Upper lobe of right lung (tissue), 1 donor: ENCODE measurements at regions not wholly inside any gene's neighbourhood (a gene's known extent, or its start where the extent isn't known, plus 50 kb on each side); places are given as distances from the start of the nearest gene placed in this dataset.

ENCODE experiments used
- ATAC-seq: fragments of 200-7000 bp; cut with Tn5 transposase; one replicate; pipeline ENCODE4 v1.9.1; 2020; ENCODE audit warnings: mild to moderate bottlenecking, moderate library complexity
- DNase-seq: peaks from one replicate; pipeline ENCODE4 v3.0.0-alpha.2; 2020
- H3K27ac ChIP-seq: fragments of 200-600 bp; one replicate; pipeline ENCODE4 v1.8.0; 2022
- H3K27me3 ChIP-seq: fragments of 200-600 bp; one replicate; pipeline ENCODE4 v1.8.0; 2022; ENCODE audit warnings: mild to moderate bottlenecking
- H3K36me3 ChIP-seq: fragments of 200-600 bp; one replicate; pipeline ENCODE4 v1.8.0; 2022
- H3K4me1 ChIP-seq: fragments of 200-600 bp; one replicate; pipeline ENCODE4 v1.8.0; 2022
- H3K4me3 ChIP-seq: fragments of 200-600 bp; one replicate; pipeline ENCODE4 v1.8.0; 2022; ENCODE audit warnings: mild to moderate bottlenecking
- H3K9me3 ChIP-seq: fragments of 200-600 bp; one replicate; pipeline ENCODE4 v1.8.0; 2022
- intact Hi-C: fragments of 100-400 bp; cut with DNase I; formaldehyde crosslinking; loops from one replicate; pipeline ENCODE4 v1.11.0; 2022
- TF ChIP-seq, protein P1 (sequence below): fragments of 200-600 bp; IDR thresholded peaks from one replicate; pipeline ENCODE4 v1.8.0; 2022; ENCODE audit warnings: antibody characterized with exemption
- donor health status: DM: no; HTN: yes; CAD: no; lungs with severe emphysema.

DNA sequence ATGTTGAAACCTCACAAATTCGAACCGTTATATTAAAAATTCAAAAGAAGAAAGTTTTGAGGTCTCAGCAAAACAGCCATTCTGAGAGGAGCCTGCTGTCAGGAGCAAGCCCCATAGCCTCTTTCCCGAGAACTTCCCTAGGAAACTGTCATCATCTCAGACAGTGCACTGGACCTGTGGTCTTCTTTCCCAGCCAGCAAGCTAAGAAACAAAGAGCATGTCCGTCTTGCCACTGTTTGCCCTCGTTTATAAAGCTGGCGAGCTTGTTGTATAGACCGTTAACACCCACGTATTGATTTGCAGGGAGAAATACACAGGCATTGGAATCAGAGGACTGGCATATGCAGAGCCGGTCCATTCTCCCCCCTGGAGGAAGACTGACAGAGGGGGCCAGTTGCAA is 407.0 kb downstream of the NPHP4 start:
- no peaks in the 10 kb centered on the region for H3K36me3 ChIP-seq
- H3K27me3 ChIP-seq: peaks cover 4% of the 10 kb centered on the region
- intact Hi-C loops: no loop called here
- TF ChIP-seq, protein P1, sequence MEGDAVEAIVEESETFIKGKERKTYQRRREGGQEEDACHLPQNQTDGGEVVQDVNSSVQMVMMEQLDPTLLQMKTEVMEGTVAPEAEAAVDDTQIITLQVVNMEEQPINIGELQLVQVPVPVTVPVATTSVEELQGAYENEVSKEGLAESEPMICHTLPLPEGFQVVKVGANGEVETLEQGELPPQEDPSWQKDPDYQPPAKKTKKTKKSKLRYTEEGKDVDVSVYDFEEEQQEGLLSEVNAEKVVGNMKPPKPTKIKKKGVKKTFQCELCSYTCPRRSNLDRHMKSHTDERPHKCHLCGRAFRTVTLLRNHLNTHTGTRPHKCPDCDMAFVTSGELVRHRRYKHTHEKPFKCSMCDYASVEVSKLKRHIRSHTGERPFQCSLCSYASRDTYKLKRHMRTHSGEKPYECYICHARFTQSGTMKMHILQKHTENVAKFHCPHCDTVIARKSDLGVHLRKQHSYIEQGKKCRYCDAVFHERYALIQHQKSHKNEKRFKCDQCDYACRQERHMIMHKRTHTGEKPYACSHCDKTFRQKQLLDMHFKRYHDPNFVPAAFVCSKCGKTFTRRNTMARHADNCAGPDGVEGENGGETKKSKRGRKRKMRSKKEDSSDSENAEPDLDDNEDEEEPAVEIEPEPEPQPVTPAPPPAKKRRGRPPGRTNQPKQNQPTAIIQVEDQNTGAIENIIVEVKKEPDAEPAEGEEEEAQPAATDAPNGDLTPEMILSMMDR: no peak
- no peak for DNase-seq
- H3K9me3 ChIP-seq: no peaks in the 10 kb centered on the region
- no peak overlapping the region for H3K4me3 ChIP-seq
- H3K4me1 ChIP-seq: no peaks in the 10 kb centered on the region
- H3K27ac ChIP-seq: no peak overlapping the region
- no peak for ATAC-seq

DNA sequence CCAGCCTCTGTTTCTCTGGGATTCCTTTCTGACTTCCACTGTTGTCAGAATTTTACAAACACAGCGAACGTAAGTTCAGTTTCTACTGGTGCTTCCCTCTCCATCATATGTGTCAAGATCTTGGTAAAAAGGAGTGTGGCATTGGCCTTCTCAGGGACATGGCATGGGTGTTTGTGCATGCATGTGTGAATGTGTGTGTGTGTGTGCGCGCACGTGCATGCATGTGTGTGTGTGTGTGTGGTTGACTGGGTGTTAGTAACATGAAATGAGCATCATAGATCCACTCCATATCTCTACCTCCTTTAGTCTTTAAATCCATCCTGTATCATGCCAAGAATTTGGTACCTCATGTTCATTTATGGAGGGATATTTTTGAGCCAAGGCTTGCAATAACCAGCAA is 411.3 kb downstream of the NPHP4 start:
- Histone ChIP-seq H3K4me1 (no peaks in the 10 kb centered on the region), H3K9me3 (no peaks in the 10 kb centered on the region), H3K27ac (no peak overlapping the region), H3K27me3 (no peaks in the 10 kb centered on the region), H3K4me3 (no peak overlapping the region), H3K36me3 (no peaks in the 10 kb centered on the region)
- TF ChIP-seq, protein P1: no peak
- DNase-seq: no peak
- intact Hi-C loops: no loop called here
- ATAC-seq: no peak

DNA sequence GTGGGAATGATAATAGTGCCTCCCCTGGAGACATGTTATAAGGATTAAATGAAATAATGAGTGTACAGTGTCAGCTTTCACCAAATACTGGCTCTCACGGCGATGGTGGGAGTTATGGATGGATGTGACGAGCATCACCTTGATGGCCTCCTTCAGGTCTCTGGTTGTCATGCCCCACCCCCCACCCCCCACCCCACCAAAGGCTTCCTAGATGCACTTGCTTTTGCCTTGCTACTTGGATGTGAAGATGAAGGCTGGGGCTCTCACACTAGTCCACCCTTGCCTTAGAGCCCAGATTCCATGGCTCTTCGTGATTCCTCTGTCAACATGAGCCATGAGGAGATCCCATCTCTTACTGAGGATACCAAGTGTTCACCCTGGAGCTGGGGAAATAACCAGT is 412.3 kb downstream of the NPHP4 start:
- intact Hi-C loops: no loop called here
- Histone ChIP-seq H3K4me1 (no peaks in the 10 kb centered on the region), H3K9me3 (no peaks in the 10 kb centered on the region), H3K27me3 (no peaks in the 10 kb centered on the region), H3K27ac (no peak overlapping the region), H3K4me3 (no peak overlapping the region), H3K36me3 (no peaks in the 10 kb centered on the region)
- no peak for ATAC-seq
- TF ChIP-seq, protein P1: no peak
- no peak for DNase-seq

DNA sequence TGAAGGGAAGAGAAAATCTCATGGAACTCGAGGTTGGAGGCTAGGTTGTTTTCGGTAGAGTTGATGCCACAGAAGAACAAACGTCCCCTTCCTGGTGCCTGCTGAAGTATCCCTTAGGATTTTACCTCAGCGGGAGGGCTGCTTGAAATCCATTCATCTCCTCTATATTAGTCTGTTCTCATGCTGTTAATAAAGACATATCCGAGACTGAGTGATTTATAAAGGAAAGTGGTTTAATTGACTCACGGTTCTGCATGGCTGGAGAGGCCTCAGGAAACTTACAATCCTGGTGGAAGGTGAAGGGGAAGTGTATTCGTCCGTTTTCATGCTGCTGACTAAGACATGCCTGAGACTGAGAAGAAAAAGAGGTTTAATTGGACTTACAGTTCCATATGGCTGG is 413.5 kb downstream of the NPHP4 start:
- Histone ChIP-seq H3K9me3 (no peaks in the 10 kb centered on the region), H3K4me3 (no peak overlapping the region), H3K27ac (no peak overlapping the region), H3K4me1 (no peaks in the 10 kb centered on the region), H3K27me3 (no peaks in the 10 kb centered on the region), H3K36me3 (no peaks in the 10 kb centered on the region)
- intact Hi-C loops: no loop called here
- no peak for ATAC-seq
- TF ChIP-seq, protein P1: no peak
- no peak for DNase-seq

- intact Hi-C loops: no loop called here
- H3K4me3 ChIP-seq: no peak overlapping the region
- H3K27me3 ChIP-seq: no peaks in the 10 kb centered on the region
- DNase-seq (no peak), ATAC-seq (no peak)
- no peaks in the 10 kb centered on the region for H3K4me1 ChIP-seq
- no peaks in the 10 kb centered on the region for H3K9me3 ChIP-seq
- no peak overlapping the region for H3K27ac ChIP-seq
- TF ChIP-seq, protein P1: no peak
- H3K36me3 ChIP-seq: no peaks in the 10 kb centered on the region
Measured at GRCh38 chr1:5577255-5578040, 414.8 kb downstream of the NPHP4 start.

GRCh38 chr1:5576673-5577065 is 415.6 kb downstream of the NPHP4 start:
- no peak for DNase-seq
- Histone ChIP-seq H3K36me3 (no peaks in the 10 kb centered on the region), H3K27me3 (no peaks in the 10 kb centered on the region), H3K27ac (no peak overlapping the region), H3K4me1 (no peaks in the 10 kb centered on the region), H3K4me3 (no peak overlapping the region), H3K9me3 (no peaks in the 10 kb centered on the region)
- intact Hi-C loops: no loop called here
- TF ChIP-seq, protein P1: no peak
- no peak for ATAC-seq
